Left renal pelvis (tissue), 4 donors: ENCODE measurements at regions not wholly inside any gene's neighbourhood (a gene's known extent, or its start where the extent isn't known, plus 50 kb on each side); places are given as distances from the start of the nearest gene placed in this dataset.

Source experiments
- DNase-seq, 4 donors: peaks; one replicate each; pipeline ENCODE4 v3.0.0-alpha.2; 2013; ENCODE audit warnings: low read depth in 4 of 4, low spot score in 3 of 4

DNA sequence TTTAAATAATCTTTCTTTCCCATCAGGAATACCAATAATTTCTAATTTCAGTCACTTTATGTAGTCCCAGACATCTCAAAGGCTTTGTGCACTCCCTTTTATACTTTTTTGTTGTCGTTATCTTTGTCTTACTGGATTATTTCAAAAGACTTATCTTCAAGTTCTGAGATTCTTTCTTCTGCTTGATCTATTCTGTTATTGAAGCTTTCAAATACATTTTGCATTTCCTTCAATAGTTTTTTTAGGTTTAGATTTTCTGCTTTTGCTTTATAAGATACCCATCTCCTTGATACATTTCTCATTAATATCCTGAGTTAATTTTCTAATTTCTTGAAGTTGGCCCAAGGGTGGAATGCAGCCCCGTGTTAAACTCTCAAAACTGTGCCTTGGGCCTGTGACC lies 432.4 kb downstream of the RIT2 start:
- no peak for DNase-seq

GRCh38 chr18:42689310-42689709 lies 426.2 kb downstream of the RIT2 start:
- no peak for DNase-seq
